HG03460 (cell line): ENCODE measurements at regions not wholly inside any gene's neighbourhood (a gene's known extent, or its start where the extent isn't known, plus 50 kb on each side); places are given as distances from the start of the nearest gene placed in this dataset.

ENCODE experiments used
- ATAC-seq: cut with Tn5 transposase; IDR thresholded peaks from one replicate; pipeline ENCODE4 v1.9.1; 2021; ENCODE audit not compliant: unreplicated experiment

DNA sequence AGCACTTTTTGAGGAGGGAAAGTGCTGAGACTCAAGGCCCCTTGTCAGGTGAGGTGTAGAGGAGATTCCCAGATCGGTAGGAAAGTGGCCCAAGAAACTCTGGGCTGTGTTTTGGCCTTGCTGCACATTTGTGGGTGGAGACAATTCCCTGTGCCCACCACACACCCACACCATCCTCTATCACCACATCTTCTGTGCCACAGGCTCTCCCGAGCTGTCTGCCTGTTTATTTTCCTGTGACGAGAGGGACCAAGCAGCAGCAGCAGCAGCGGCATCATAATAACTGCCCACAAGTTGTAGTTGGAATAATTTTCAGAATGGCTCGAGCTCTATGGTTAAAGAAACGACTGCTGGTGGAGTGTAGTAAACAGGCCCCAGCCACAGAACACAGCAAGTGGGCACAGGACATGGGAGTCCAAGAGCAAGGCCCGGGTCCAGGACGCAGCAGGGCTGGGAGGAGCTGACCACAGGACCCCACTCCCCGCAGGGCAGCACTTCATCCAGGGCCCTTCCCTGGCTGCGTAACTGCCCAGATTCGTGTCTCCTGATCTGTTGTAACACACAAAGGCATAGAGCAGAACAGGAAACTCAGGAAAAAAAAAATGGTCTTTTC lies 55.6 kb upstream of the BCL2L14 start:
- no peak for ATAC-seq

GRCh38 chr12:12016284-12017100 lies 54.2 kb upstream of the BCL2L14 start:
- no peak for ATAC-seq

DNA sequence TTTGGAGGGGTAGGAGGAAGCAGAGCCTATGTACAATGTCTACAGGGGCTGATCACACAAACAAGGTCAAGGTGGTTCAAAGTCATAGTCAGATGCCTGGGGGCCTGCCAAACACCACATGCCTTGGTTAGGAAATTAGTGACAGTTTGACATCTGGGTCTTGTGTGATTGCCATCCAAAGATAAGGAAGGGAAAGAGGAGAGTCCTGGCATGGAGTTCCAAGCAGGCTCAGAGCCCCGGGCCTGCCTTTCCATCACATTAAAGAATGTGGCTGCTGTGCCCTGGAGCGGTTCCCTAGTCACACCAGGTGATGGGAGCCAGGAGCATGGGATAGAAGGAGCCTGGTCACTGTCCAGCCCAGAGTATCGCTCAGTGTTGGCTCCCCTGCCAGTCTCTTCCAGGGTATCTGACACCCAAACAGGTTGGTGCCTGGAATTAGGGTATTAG lies 53.6 kb upstream of the BCL2L14 start:
- no peak for ATAC-seq

DNA sequence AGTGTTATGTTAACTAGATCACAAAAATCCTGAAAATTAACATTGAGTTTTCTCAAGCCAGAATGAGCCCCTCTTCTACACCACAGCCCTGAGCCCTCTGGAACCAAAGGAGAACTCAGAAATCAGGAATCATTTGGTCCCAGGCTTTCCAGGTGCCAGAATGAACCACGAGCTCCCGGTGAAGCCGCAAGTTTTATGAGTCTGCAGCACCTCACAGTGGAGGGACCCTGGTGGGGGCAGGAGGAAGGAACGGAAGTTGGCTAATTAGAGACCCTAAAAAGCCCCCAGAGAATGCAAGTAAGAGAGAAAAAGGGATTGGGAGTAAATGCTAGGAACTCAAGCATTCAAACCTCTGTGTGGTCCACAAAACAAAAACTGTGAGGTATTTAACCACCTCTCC lies 52.9 kb upstream of the BCL2L14 start:
- ATAC-seq = no peak

GRCh38 chr12:12018454-12018853 lies 52.3 kb upstream of the BCL2L14 start:
- ATAC-seq = no peak

DNA sequence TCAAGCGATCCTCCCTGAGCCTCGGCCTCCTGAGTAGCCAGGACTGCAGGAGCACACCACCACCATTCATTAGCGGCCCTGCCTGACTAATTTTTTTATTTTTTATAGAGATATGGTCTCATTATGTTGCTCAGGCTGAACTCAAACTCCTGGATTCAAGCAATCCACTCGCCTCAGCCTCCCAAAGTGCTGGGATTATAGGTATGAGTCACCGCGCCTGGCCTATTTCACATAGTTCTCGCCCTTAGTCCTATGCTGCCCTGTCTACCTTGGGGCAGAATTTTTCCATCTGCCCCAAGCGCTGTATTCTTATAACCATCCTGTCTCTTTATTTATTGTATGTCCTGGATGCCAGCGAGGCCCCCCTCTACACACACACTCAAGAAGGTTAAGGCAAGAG lies 50.9 kb upstream of the BCL2L14 start:
- no peak for ATAC-seq

DNA sequence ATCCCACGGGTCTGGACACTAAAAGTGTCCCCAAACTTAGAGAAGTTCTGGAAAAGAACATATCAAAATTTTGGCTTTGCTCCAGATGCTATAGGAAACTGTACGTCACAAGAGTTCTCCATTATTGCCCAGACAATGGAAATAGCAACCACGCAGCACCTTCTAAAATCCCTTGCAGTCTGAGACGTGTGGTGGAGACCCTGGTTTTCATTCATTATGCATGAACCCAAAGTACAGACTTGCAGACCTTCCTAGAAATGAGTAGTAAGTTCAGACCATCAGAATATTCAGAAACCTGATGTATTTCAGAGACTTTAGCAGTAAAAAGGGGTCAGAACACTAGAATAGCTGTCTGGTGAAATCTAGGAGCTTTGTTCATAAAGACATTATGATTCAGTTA lies 50.0 kb upstream of the BCL2L14 start:
- no peak for ATAC-seq
